ENCODE measurements at regions not wholly inside any gene's neighbourhood (a gene's known extent, or its start where the extent isn't known, plus 50 kb on each side); places are given as distances from the start of the nearest gene placed in this dataset.

DNA sequence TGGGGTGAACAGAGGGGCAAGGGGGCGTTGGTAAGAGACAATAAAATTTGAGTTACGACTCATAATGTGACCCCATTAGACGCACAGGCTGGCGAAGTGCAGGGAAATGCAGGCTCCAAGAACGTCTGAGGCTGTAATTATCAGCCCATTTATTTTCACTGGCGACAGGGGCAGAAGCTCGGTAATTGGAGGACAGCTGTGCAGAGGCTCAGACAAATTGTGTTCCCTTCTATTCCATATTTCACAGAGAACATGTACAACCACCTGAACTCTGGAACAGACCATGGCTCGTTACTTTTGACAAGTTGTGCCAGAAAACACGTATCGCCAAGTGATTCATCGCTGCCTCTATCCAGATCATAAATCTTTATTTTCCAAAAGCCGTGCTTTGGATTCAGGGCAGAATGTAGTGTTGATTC lies 137.3 kb upstream of the FRMD4A start:
- Mint-ChIP-seq H3K4me3 (no peak overlapping the region), H3K9me3 (peaks cover 4% of the 10 kb centered on the region), H3K36me3 (ENCODE audit: low read depth) (no peaks in the 10 kb centered on the region), H3K27me3 (peaks cover 31% of the 10 kb centered on the region), H3K27ac (no peak overlapping the region), H3K4me1 (ENCODE audit: low read depth) (no peaks in the 10 kb centered on the region)
- DNase-seq = no peak

DNA sequence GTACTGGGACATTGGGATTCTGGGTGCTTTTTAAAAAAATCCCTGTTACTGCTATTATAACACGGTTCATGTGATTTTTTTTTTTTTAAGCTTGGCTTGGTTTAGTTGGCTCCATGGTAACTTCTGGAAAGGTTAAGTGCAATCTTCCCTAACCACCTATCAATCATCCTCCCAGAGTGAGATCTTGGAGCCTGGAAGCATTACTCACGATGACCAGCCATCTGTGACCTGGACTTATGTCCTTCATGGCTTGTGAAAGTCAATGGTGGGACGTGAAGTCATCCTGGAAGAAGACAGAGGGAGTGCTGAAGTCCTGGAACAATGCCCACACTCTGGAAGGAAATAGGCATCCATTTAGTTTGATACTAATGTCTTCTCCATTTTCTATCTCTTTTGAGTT lies 135.5 kb upstream of the FRMD4A start:
- Mint-ChIP-seq H3K4me1 (ENCODE audit: low read depth) (no peaks in the 10 kb centered on the region), H3K27me3 (peaks cover 18% of the 10 kb centered on the region), H3K9me3 (peaks cover 4% of the 10 kb centered on the region), H3K4me3 (no peak overlapping the region), H3K27ac (no peak overlapping the region), H3K36me3 (ENCODE audit: low read depth) (no peaks in the 10 kb centered on the region)
- no peak for DNase-seq

DNA sequence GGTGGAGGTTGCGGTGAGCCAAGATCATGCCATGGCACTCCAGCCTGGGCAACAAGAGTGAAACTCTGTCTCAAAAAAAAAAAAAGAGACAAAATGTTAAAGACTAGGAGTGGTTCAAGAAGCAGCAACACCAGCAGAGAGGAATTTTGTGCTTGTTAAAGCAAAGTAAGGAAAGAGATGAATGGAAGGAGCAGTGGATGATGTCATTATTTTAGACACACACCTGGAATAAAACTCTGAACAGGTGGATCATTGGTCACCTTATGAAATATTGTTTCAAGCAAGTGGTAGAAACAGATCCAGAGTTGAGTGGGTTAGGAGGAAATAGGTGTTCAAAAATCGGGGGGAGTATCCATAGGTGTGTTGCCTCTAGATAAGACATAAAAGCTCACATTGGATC lies 129.7 kb upstream of the FRMD4A start:
- no peak for DNase-seq
- Mint-ChIP-seq H3K9me3 (peaks cover 10% of the 10 kb centered on the region), H3K4me1 (ENCODE audit: low read depth) (no peaks in the 10 kb centered on the region), H3K27ac (no peak overlapping the region), H3K36me3 (ENCODE audit: low read depth) (no peaks in the 10 kb centered on the region), H3K27me3 (peaks cover 5% of the 10 kb centered on the region), H3K4me3 (no peak overlapping the region)

DNA sequence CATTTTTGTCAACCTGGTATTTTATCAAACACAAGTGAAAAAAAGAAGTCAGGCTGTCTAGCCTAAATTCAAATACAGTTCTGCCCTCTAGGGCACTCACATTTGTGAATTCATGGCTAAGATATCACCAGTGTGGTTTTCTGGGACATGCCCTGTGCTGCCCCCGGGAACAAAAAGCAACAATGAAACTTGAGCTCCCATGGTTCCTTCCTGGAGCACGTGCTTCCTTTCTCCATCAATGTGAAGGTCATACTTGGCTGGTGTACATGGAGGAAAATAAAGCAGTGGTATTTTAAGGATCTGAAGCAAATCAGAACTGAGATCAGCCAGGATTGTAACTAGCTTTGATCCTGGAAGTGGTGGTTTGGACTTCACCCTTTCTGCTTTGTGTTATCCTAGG lies 128.9 kb upstream of the FRMD4A start:
- no peak overlapping the region for H3K27ac Mint-ChIP-seq

DNA sequence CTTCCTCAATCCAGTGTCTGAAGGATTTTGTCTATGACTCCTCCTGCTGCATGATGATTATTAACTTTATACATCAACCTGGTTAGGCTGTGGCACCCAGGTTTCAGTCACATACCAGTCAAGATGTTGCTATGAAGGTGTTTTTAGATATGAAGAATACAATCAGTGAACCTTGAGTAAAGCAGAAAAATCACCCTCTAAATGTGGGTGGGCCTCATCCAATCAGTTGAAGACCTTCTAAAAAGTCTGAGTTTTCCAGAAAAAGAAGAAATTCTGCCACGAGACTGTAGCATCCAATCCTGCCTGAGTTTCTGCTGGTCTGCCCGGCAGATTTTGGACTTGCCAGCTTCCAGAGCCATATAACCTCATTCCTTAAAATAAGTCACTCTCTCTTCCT lies 126.1 kb upstream of the FRMD4A start:
- no peak for DNase-seq
- H3K27me3 Mint-ChIP-seq = peaks cover 7% of the 10 kb centered on the region
- no peak overlapping the region for H3K4me3 Mint-ChIP-seq
- peaks cover 7% of the 10 kb centered on the region for H3K9me3 Mint-ChIP-seq
- no peaks in the 10 kb centered on the region for H3K36me3 Mint-ChIP-seq (ENCODE audit: low read depth)
- H3K27ac Mint-ChIP-seq = no peak overlapping the region
- no peaks in the 10 kb centered on the region for H3K4me1 Mint-ChIP-seq (ENCODE audit: low read depth)

More for the DNA sequence above, 128.9 kb upstream of the FRMD4A start:
- Mint-ChIP-seq H3K4me1 (ENCODE audit: low read depth) (no peaks in the 10 kb centered on the region), H3K27me3 (peaks cover 5% of the 10 kb centered on the region), H3K4me3 (no peak overlapping the region), H3K9me3 (peaks cover 10% of the 10 kb centered on the region), H3K36me3 (ENCODE audit: low read depth) (no peaks in the 10 kb centered on the region)
- no peak for DNase-seq

DNA sequence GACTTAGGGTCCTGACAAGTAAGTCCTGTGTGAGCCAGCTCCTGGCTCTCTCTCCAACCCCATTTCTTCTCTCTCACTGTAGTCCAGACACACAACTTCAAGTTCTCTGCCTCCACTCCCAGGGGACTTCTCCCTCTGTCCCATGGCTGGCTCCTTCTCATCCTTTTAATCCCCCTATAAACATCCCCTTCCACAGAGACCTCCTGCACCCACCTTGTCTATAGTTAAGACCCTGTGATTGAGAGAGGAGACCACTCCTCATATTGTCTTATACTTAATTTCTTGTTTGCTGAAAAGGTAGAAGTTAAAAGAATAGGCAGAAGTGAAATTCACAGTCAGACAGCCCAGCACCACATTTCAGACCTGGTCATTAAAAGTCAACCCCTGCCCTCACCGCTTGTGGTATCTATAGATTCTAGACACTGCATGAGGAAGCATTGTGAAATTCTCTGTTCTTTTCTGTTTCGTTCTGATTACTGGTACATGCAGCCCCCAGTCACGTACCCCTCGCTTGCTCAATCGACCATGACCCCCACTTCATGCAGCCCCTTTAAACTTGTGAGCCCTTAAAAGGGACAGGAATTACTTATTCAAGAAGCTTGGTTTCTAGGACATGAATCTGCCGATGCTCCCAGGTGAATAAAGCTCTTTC lies 125.6 kb upstream of the FRMD4A start:
- H3K27me3 Mint-ChIP-seq = peaks cover 7% of the 10 kb centered on the region
- H3K4me1 Mint-ChIP-seq (ENCODE audit: low read depth) = no peaks in the 10 kb centered on the region
- no peak for DNase-seq
- H3K27ac Mint-ChIP-seq = no peak overlapping the region
- H3K36me3 Mint-ChIP-seq (ENCODE audit: low read depth) = no peaks in the 10 kb centered on the region
- peaks cover 7% of the 10 kb centered on the region for H3K9me3 Mint-ChIP-seq
- no peak overlapping the region for H3K4me3 Mint-ChIP-seq

DNA sequence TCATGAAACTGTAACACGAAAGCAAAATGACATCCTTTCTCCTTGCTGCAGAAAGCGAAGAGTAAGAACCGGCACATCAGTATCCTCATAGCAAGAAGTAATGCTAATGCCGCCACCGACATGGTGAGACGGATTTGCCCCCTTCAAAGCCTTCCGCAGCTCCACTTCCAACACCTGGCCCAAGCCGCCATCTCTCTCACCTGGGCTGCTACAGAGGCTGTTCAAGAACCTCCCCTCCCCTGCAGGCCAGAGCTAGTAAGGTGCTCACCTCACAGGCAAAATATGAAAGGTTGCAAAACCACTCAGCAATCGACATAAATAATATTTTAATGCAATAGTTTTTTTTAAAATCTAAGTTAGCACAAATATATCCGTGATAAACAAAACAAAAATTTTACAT lies 123.9 kb upstream of the FRMD4A start:
- no peaks in the 10 kb centered on the region for H3K4me1 Mint-ChIP-seq (ENCODE audit: low read depth)
- DNase-seq = no peak
- peaks cover 7% of the 10 kb centered on the region for H3K27me3 Mint-ChIP-seq
- no peak overlapping the region for H3K4me3 Mint-ChIP-seq
- H3K27ac Mint-ChIP-seq = no peak overlapping the region
- peaks cover 7% of the 10 kb centered on the region for H3K9me3 Mint-ChIP-seq
- H3K36me3 Mint-ChIP-seq (ENCODE audit: low read depth) = no peaks in the 10 kb centered on the region

DNA sequence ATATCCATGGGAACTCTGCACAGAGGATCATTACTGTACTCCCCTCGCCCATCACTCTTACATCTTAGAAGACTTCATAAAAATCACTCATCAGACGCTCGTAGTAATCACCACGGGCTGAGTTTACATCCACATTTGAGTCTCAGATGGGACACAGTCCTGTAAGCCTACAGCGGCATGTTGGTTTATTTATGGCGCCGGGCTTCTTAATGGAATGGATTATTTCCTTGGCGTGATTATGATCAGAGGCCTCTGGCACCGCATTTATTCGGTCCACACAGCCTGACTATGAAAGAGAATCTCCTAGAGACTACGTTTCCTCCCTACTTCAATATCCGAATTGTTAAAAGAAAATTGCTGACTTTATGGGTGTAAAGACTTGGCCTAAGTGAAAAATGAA lies 123.5 kb upstream of the FRMD4A start:
- Mint-ChIP-seq H3K36me3 (ENCODE audit: low read depth) (no peaks in the 10 kb centered on the region), H3K9me3 (peaks cover 7% of the 10 kb centered on the region), H3K27ac (no peak overlapping the region), H3K27me3 (peaks cover 7% of the 10 kb centered on the region), H3K4me1 (ENCODE audit: low read depth) (no peaks in the 10 kb centered on the region), H3K4me3 (no peak overlapping the region)
- no peak for DNase-seq

DNA sequence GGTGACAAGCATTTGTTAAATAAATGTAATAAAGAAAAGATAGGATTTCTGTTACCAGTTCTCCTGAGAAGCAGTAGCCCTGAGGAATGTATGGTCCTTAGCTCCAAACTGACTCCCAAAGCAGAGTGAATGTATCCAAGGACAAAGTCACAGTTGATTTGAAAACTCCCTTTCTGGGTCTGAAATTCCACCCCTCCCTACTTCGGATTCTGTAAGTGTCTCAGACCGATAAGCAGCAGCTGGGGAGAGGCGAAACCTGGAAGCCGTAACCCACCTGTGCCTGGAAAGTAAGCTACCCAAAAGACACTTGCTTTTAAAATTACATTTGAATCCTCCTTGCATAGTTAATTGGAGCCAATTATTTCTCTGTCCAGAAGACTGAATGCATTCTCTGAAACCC lies 122.9 kb upstream of the FRMD4A start:
- H3K27me3 Mint-ChIP-seq = peaks cover 6% of the 10 kb centered on the region
- H3K4me3 Mint-ChIP-seq = no peak overlapping the region
- no peak for DNase-seq
- H3K4me1 Mint-ChIP-seq (ENCODE audit: low read depth) = no peaks in the 10 kb centered on the region
- H3K36me3 Mint-ChIP-seq (ENCODE audit: low read depth) = no peaks in the 10 kb centered on the region
- H3K27ac Mint-ChIP-seq = no peak overlapping the region
- H3K9me3 Mint-ChIP-seq = peaks cover 6% of the 10 kb centered on the region

DNA sequence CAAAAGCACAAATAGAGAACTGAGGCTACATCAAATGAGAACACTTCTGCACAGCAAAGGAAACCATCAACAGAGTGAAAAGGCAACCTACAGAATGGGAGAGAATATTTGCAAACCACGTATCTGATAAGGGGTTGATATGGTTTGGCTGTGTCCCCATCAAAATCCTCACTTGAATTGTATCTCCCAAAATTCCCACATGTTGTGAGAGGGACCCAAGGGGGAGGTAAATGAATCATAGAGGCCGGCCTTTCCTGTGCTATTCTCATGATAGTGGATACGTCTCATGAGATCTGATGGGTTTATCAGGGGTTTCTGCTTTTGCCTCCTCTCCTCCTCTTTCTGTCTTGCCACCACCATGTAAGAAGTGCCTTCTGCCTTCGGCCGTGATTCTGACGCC lies 120.6 kb upstream of the FRMD4A start:
- H3K4me3 Mint-ChIP-seq = no peak overlapping the region
- H3K9me3 Mint-ChIP-seq = no peaks in the 10 kb centered on the region
- H3K4me1 Mint-ChIP-seq (ENCODE audit: low read depth) = no peaks in the 10 kb centered on the region
- peaks cover 2% of the 10 kb centered on the region for H3K27me3 Mint-ChIP-seq
- no peaks in the 10 kb centered on the region for H3K36me3 Mint-ChIP-seq (ENCODE audit: low read depth)
- no peak overlapping the region for H3K27ac Mint-ChIP-seq
- DNase-seq = no peak

DNA sequence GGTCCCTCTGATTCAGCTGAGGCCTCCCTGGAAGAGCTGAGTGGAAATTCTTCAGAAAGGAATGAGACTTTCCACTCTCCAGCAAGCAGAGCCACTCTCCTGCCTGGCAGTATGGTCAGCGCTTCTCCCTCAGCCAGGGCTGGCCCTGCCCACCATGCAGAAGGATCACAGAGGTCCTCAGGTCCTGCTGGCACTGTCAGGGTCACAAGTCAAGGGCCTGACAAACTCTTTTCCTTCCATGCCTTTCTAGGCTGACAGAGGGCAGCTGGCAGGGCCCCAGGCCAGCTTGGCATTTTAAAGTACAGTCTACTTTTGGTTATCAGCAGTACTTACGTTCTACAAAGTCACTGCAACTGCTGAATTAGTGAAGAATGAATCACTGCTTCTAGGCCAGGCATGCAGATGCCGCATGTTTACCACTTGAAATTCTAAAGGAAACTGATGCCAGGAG lies 119.3 kb upstream of the FRMD4A start:
- Mint-ChIP-seq H3K4me3 (no peak overlapping the region), H3K27ac (no peak overlapping the region), H3K9me3 (no peaks in the 10 kb centered on the region), H3K36me3 (ENCODE audit: low read depth) (no peaks in the 10 kb centered on the region), H3K4me1 (ENCODE audit: low read depth) (no peaks in the 10 kb centered on the region), H3K27me3 (peaks cover 5% of the 10 kb centered on the region)
- DNase-seq = no peak

DNA sequence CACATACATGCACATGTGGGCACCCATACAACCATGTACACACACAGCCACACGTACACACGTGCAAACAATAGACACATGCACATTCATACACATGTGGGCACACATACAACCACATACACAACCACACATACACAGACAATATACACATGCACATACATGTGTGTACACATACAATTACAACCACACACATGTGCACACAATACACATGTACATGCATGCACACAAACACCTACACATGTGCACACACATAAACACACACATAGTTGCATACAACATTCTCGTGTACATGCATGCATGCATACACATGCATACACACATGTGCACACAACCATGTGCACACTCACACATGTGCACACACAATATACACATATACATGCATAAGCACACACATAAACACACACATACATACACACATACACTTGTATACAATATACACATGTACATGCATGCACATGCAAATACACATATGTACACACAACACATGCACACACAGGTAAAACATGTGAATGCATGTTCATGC lies 118.6 kb upstream of the FRMD4A start:
- Mint-ChIP-seq H3K36me3 (ENCODE audit: low read depth) (no peaks in the 10 kb centered on the region), H3K9me3 (no peaks in the 10 kb centered on the region), H3K4me3 (no peak overlapping the region), H3K27me3 (peaks cover 5% of the 10 kb centered on the region), H3K27ac (no peak overlapping the region), H3K4me1 (ENCODE audit: low read depth) (no peaks in the 10 kb centered on the region)
- DNase-seq = no peak

DNA sequence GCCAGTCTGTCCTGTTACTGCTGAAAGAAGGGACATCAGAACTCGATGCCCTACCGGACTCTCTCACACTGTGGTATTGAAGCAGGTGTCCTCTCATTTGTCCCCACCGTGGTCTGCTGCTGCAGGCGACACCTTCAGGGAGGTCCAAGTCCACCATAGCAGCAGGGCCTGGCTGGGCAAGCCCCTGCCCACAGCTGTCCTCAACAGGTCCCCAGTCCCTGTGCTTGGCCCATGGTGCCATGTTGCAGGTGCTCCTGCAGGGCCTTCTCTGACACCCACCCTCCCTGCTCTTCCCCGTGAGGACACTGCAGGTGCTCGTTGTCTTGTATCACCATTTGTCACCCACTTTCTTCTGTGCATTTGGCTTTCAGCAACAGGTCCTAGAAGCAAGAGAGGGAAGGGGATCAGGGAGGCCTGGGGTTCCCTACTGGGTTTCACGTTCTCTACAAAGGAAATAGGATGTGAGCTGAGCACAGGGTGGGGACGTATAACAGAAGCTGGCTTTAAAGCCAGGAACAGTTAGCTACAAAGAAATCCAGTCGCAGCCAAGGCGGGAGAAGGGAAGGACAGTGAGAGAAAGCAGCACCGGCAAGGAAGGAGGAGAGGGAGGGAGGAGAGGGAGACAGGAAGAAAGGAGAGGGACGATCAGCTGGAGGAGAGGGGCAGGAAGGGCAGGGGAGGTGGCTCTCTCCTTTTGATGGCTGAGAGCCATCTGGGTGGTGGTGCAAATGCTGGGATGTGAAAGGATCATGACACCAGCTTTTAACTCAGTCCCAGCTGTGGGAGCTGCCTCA lies 117.7 kb upstream of the FRMD4A start:
- no peaks in the 10 kb centered on the region for H3K9me3 Mint-ChIP-seq
- H3K4me3 Mint-ChIP-seq = no peak overlapping the region
- H3K36me3 Mint-ChIP-seq (ENCODE audit: low read depth) = no peaks in the 10 kb centered on the region
- H3K27me3 Mint-ChIP-seq = peaks cover 8% of the 10 kb centered on the region
- H3K4me1 Mint-ChIP-seq (ENCODE audit: low read depth) = no peaks in the 10 kb centered on the region
- H3K27ac Mint-ChIP-seq = no peak overlapping the region
- DNase-seq = no peak

DNA sequence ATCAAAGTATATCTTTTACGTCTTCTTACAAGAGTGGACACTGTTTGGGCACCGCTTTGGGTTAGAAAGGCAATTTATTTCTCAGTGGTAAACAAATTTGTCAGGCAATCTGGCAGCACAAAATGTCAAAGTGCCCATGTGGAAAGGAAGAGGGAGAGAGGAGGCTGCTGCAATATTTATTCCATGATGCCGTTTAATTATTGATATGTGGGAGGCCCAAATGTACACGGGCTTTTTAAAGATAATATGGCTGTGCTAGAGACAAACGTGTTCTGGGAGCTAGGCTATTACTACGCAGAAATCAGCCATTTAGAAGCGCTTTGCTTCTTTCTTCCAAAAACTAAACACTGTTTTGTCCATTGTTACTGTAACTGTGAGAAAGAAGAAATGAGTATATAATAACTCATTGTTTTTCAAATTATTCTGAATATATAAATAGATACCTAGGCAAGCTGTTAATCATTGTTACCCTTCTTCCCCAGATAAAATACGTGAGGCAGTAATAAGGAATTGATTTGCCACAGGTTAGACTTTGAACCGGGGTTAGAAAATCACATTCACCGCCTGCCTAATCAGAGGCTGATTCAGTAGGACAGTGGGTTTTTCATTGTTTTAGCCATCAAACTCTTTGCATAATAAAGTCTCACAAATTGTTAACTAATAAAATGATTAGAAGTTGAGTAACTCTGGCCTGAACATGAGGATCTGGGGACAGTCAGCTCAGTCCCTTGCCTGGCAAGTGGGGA lies 116.5 kb upstream of the FRMD4A start:
- Mint-ChIP-seq H3K27ac (no peak overlapping the region), H3K36me3 (ENCODE audit: low read depth) (no peaks in the 10 kb centered on the region), H3K4me3 (no peak overlapping the region), H3K9me3 (no peaks in the 10 kb centered on the region), H3K4me1 (ENCODE audit: low read depth) (no peaks in the 10 kb centered on the region), H3K27me3 (peaks cover 10% of the 10 kb centered on the region)
- no peak for DNase-seq
